ENCODE measurements at regions not wholly inside any gene's neighbourhood (a gene's known extent, or its start where the extent isn't known, plus 50 kb on each side); places are given as distances from the start of the nearest gene placed in this dataset.

GRCh38 chr10:104546756-104547155 lies 94.3 kb upstream of the SORCS3 start:
- H3K4me2 ChIP-seq (ENCODE audit: low read length) = no peak overlapping the region
- H3K79me2 ChIP-seq (ENCODE audit: insufficient read depth, low read depth, low read length) = no peaks in the 10 kb centered on the region
- no peaks in the 10 kb centered on the region for H3K4me1 ChIP-seq (ENCODE audit: insufficient read depth, low read length, poor library complexity, severe bottlenecking)
- no peaks in the 10 kb centered on the region for H3K36me3 ChIP-seq (ENCODE audit: insufficient read depth, low read length)
- CTCF ChIA-PET (ENCODE audit: unreplicated experiment) = no interaction called here
- intact Hi-C loops (cut with micrococcal nuclease; ENCODE audit: unreplicated experiment) = no loop called here
- no peak overlapping the region for H3K27ac ChIP-seq (ENCODE audit: low read depth, low read length, poor library complexity, severe bottlenecking)
- no peaks in the 10 kb centered on the region for H4K20me1 ChIP-seq (ENCODE audit: insufficient read depth, low read length)
- TF ChIP-seq EZH2phosphoT487 (IDR thresholded peaks at IDR 0.05; ENCODE audit: borderline replicate concordance, low read depth, low read length) (no peak), CTCF (conservative IDR thresholded peaks at IDR 0.05; ENCODE audit: low read length) (no peak)
- no peaks in the 10 kb centered on the region for H3K9me3 ChIP-seq (ENCODE audit: low read length)
- no peaks in the 10 kb centered on the region for H3K9me2 ChIP-seq (ENCODE audit: insufficient read depth, low read length)
- H3K4me3 ChIP-seq (ENCODE audit: low read depth, low read length, poor library complexity, severe bottlenecking) = no peak overlapping the region
- no peak for DNase-seq (ENCODE audit: low spot score)
- POLR2A ChIA-PET = no interaction called here
- BruUV-seq (replicated peaks) = no TSS peak
- H2AFZ ChIP-seq (ENCODE audit: low read length) = no peak overlapping the region

- H3K27ac ChIP-seq (ENCODE audit: low read depth, low read length, poor library complexity, severe bottlenecking) = no peak overlapping the region
- no peaks in the 10 kb centered on the region for H4K20me1 ChIP-seq (ENCODE audit: insufficient read depth, low read length)
- intact Hi-C loops (cut with micrococcal nuclease; ENCODE audit: unreplicated experiment) = no loop called here
- TF ChIP-seq EZH2phosphoT487 (IDR thresholded peaks at IDR 0.05; ENCODE audit: borderline replicate concordance, low read depth, low read length) (no peak), CTCF (conservative IDR thresholded peaks at IDR 0.05; ENCODE audit: low read length) (no peak)
- H3K4me2 ChIP-seq (ENCODE audit: low read length) = no peak overlapping the region
- POLR2A ChIA-PET = no interaction called here
- no peak overlapping the region for H3K4me3 ChIP-seq (ENCODE audit: low read depth, low read length, poor library complexity, severe bottlenecking)
- no peaks in the 10 kb centered on the region for H3K9me3 ChIP-seq (ENCODE audit: low read length)
- H3K4me1 ChIP-seq (ENCODE audit: insufficient read depth, low read length, poor library complexity, severe bottlenecking) = no peaks in the 10 kb centered on the region
- no peaks in the 10 kb centered on the region for H3K79me2 ChIP-seq (ENCODE audit: insufficient read depth, low read depth, low read length)
- BruUV-seq (replicated peaks) = no TSS peak
- no peaks in the 10 kb centered on the region for H3K36me3 ChIP-seq (ENCODE audit: insufficient read depth, low read length)
- no peak for DNase-seq (ENCODE audit: low spot score)
- H3K9me2 ChIP-seq (ENCODE audit: insufficient read depth, low read length) = no peaks in the 10 kb centered on the region
- CTCF ChIA-PET (ENCODE audit: unreplicated experiment) = no interaction called here
- no peak overlapping the region for H2AFZ ChIP-seq (ENCODE audit: low read length)
Observed at GRCh38 chr10:104548090-104548489, 93.0 kb upstream of the SORCS3 start.

- ChIA-PET POLR2A (no interaction called here), CTCF (ENCODE audit: unreplicated experiment) (no interaction called here)
- no peak overlapping the region for H2AFZ ChIP-seq (ENCODE audit: low read length)
- H3K36me3 ChIP-seq (ENCODE audit: insufficient read depth, low read length) = no peaks in the 10 kb centered on the region
- no peaks in the 10 kb centered on the region for H4K20me1 ChIP-seq (ENCODE audit: insufficient read depth, low read length)
- H3K4me1 ChIP-seq (ENCODE audit: insufficient read depth, low read length, poor library complexity, severe bottlenecking) = no peaks in the 10 kb centered on the region
- H3K4me3 ChIP-seq (ENCODE audit: low read depth, low read length, poor library complexity, severe bottlenecking) = no peak overlapping the region
- no peaks in the 10 kb centered on the region for H3K9me2 ChIP-seq (ENCODE audit: insufficient read depth, low read length)
- no peak for TF ChIP-seq EZH2phosphoT487 (IDR thresholded peaks at IDR 0.05; ENCODE audit: borderline replicate concordance, low read depth, low read length)
- no peak for TF ChIP-seq CTCF (conservative IDR thresholded peaks at IDR 0.05; ENCODE audit: low read length)
- H3K9me3 ChIP-seq (ENCODE audit: low read length) = no peaks in the 10 kb centered on the region
- intact Hi-C loops (cut with micrococcal nuclease; ENCODE audit: unreplicated experiment) = no loop called here
- no peak for DNase-seq (ENCODE audit: low spot score)
- H3K79me2 ChIP-seq (ENCODE audit: insufficient read depth, low read depth, low read length) = no peaks in the 10 kb centered on the region
- no peak overlapping the region for H3K4me2 ChIP-seq (ENCODE audit: low read length)
- BruUV-seq (replicated peaks) = no TSS peak
- no peak overlapping the region for H3K27ac ChIP-seq (ENCODE audit: low read depth, low read length, poor library complexity, severe bottlenecking)
Observed at GRCh38 chr10:104556831-104557230, 84.3 kb upstream of the SORCS3 start.
